GM23338 (cell line): ENCODE measurements at regions not wholly inside any gene's neighbourhood (a gene's known extent, or its start where the extent isn't known, plus 50 kb on each side); places are given as distances from the start of the nearest gene placed in this dataset.

Source experiments
- ATAC-seq: fragments of 200-7000 bp; cut with Tn5 transposase; 3 replicates; pipeline ENCODE4 v1.9.1; 2020
- DNase-seq: peaks from one replicate; pipeline ENCODE4 v3.0.0-alpha.2; 2015; ENCODE audit warnings: low spot score
- H2AFZ ChIP-seq: fragments of 200-600 bp; sonication (generic); 2 replicates; pipeline ENCODE4 v1.8.0; 2016; ENCODE audit warnings: antibody characterized with exemption, mild to moderate bottlenecking, moderate library complexity
- H3F3A ChIP-seq: fragments of 200-600 bp; sonication (generic); replicated peaks from 2 replicates; pipeline ENCODE4 v1.8.0; 2017; ENCODE audit warnings: antibody characterized with exemption, mixed run types, low read depth
- H3K27ac ChIP-seq: fragments of 200-600 bp; sonication (generic); 2 replicates; pipeline ENCODE4 v1.6.1; 2016; ENCODE audit warnings: low read depth
- H3K27me3 ChIP-seq: fragments of 200-600 bp; sonication (generic); 2 replicates; pipeline ENCODE4 v1.8.0; 2016; ENCODE audit warnings: mild to moderate bottlenecking, mixed run types, moderate library complexity; ENCODE audit not compliant: insufficient read depth
- H3K36me3 ChIP-seq: fragments of 200-600 bp; sonication (generic); 2 replicates; pipeline ENCODE4 v1.8.0; 2016; ENCODE audit warnings: mild to moderate bottlenecking; ENCODE audit not compliant: insufficient read depth
- H3K4me1 ChIP-seq: fragments of 200-600 bp; sonication (generic); 2 replicates; pipeline ENCODE4 v1.8.0; 2016; ENCODE audit warnings: mild to moderate bottlenecking, moderate library complexity; ENCODE audit not compliant: insufficient read depth
- H3K4me2 ChIP-seq: fragments of 200-600 bp; sonication (generic); 2 replicates; pipeline ENCODE4 v1.7.1; 2017; ENCODE audit warnings: mixed run types
- H3K4me3 ChIP-seq: fragments of 200-600 bp; sonication (generic); 2 replicates; pipeline ENCODE4 v1.6.1; 2016; ENCODE audit warnings: mixed run types
- H3K79me2 ChIP-seq: fragments of 200-600 bp; sonication (generic); replicated peaks from 2 replicates; pipeline ENCODE4 v1.8.0; 2017; ENCODE audit warnings: mild to moderate bottlenecking; ENCODE audit not compliant: insufficient read depth
- H3K9me2 ChIP-seq: fragments of 200-600 bp; sonication (generic); 2 replicates; pipeline ENCODE4 v1.8.0; 2017; ENCODE audit not compliant: insufficient read depth
- H4K20me1 ChIP-seq: fragments of 200-600 bp; sonication (generic); replicated peaks from 2 replicates; pipeline ENCODE4 v1.8.0; 2017; ENCODE audit warnings: mild to moderate bottlenecking; ENCODE audit not compliant: insufficient read depth
- H3K27ac Mint-ChIP-seq: 2 replicates; pipeline ENCODE4 v1.8.0; 2020; ENCODE audit warnings: inconsistent platforms, mild to moderate bottlenecking, moderate library complexity, mixed read lengths
- H3K27me3 Mint-ChIP-seq: 3 replicates; pipeline ENCODE4 v1.8.0; 2022; ENCODE audit warnings: low read depth, mild to moderate bottlenecking, moderate library complexity, mixed read lengths, inconsistent platforms; ENCODE audit not compliant: insufficient read depth, poor library complexity
- H3K36me3 Mint-ChIP-seq: 3 replicates; pipeline ENCODE4 v1.8.0; 2021; ENCODE audit warnings: low read depth, mild to moderate bottlenecking, inconsistent platforms, moderate library complexity, mixed read lengths
- H3K4me1 Mint-ChIP-seq: 3 replicates; pipeline ENCODE4 v1.8.0; 2020; ENCODE audit warnings: mild to moderate bottlenecking, inconsistent platforms, mixed read lengths
- H3K4me3 Mint-ChIP-seq: 3 replicates; pipeline ENCODE4 v1.8.0; 2021; ENCODE audit warnings: moderate library complexity, mild to moderate bottlenecking, inconsistent platforms, mixed read lengths
- H3K9me3 Mint-ChIP-seq: 3 replicates; pipeline ENCODE4 v1.8.0; 2020; ENCODE audit warnings: moderate library complexity, mild to moderate bottlenecking, inconsistent platforms, mixed read lengths
- CREB1 ChIP-seq: fragments of 250-450 bp; sonication (Bioruptor Pico); IDR thresholded peaks from 2 replicates; pipeline ENCODE4 v1.5.0; 2020; ENCODE audit warnings: low read depth, mild to moderate bottlenecking, moderate library complexity
- JUNB ChIP-seq: IDR thresholded peaks from one replicate; pipeline ENCODE4 v1.6.1; 2016; ENCODE audit warnings: antibody characterized with exemption; ENCODE audit not compliant: unreplicated experiment
- NANOG ChIP-seq: IDR thresholded peaks from 2 replicates; pipeline ENCODE4 v1.6.1; 2016; ENCODE audit warnings: antibody characterized with exemption, borderline replicate concordance
- POLR2AphosphoS5 ChIP-seq: IDR thresholded peaks from 2 replicates; pipeline ENCODE4 v1.6.1; 2016; ENCODE audit warnings: antibody characterized with exemption, low read depth
- STAT1 ChIP-seq: IDR thresholded peaks from one replicate; pipeline ENCODE4 v1.6.1; 2016; ENCODE audit warnings: antibody characterized with exemption; ENCODE audit not compliant: unreplicated experiment
- ZNF331 ChIP-seq: fragments of 250-450 bp; sonication (Bioruptor Pico); IDR thresholded peaks from 2 replicates; pipeline ENCODE4 v1.5.0; 2020; ENCODE audit warnings: low read depth, mild to moderate bottlenecking, moderate library complexity
- TF ChIP-seq, protein P1 (sequence below): IDR thresholded peaks from one replicate; pipeline ENCODE4 v1.6.1; 2018; ENCODE audit warnings: antibody characterized with exemption; ENCODE audit not compliant: unreplicated experiment
- TF ChIP-seq, protein P2 (sequence below), 2 experiments: fragments of 200-600 bp in 1 of 2; sonication (generic) in 1 of 2; conservative IDR thresholded peaks; 2 replicates each; pipeline versions ENCODE4 v1.5.1 to v1.6.1; 2016 to 2017; ENCODE audit warnings: antibody characterized with exemption in 2 of 2, low read depth in 2 of 2, mild to moderate bottlenecking in 2 of 2, moderate library complexity in 1 of 2

GRCh38 chr13:46982856-46983582 is 86.2 kb upstream of the HTR2A start:
- Histone ChIP-seq H3K27ac (no peak overlapping the region), H3F3A (no peaks in the 10 kb centered on the region), H4K20me1 (no peaks in the 10 kb centered on the region), H3K4me3 (no peak overlapping the region), H3K79me2 (no peaks in the 10 kb centered on the region), H3K4me1 (no peaks in the 10 kb centered on the region), H3K36me3 (no peaks in the 10 kb centered on the region), H2AFZ (0 out of 2 replicates have a peak overlapping the region, but pooled peaks have one; percentile 70), H3K27me3 (no peaks in the 10 kb centered on the region), H3K9me2 (no peaks in the 10 kb centered on the region), H3K4me2 (no peak overlapping the region)
- Mint-ChIP-seq H3K9me3 (no peaks in the 10 kb centered on the region), H3K36me3 (no peaks in the 10 kb centered on the region), H3K4me1 (no peaks in the 10 kb centered on the region), H3K27ac (no peak overlapping the region), H3K4me3 (no peak overlapping the region), H3K27me3 (peaks cover 3% of the 10 kb centered on the region)
- DNase-seq (no peak), ATAC-seq (no peak)
- TF ChIP-seq POLR2AphosphoS5 = no peak
- TF ChIP-seq, protein P1, sequence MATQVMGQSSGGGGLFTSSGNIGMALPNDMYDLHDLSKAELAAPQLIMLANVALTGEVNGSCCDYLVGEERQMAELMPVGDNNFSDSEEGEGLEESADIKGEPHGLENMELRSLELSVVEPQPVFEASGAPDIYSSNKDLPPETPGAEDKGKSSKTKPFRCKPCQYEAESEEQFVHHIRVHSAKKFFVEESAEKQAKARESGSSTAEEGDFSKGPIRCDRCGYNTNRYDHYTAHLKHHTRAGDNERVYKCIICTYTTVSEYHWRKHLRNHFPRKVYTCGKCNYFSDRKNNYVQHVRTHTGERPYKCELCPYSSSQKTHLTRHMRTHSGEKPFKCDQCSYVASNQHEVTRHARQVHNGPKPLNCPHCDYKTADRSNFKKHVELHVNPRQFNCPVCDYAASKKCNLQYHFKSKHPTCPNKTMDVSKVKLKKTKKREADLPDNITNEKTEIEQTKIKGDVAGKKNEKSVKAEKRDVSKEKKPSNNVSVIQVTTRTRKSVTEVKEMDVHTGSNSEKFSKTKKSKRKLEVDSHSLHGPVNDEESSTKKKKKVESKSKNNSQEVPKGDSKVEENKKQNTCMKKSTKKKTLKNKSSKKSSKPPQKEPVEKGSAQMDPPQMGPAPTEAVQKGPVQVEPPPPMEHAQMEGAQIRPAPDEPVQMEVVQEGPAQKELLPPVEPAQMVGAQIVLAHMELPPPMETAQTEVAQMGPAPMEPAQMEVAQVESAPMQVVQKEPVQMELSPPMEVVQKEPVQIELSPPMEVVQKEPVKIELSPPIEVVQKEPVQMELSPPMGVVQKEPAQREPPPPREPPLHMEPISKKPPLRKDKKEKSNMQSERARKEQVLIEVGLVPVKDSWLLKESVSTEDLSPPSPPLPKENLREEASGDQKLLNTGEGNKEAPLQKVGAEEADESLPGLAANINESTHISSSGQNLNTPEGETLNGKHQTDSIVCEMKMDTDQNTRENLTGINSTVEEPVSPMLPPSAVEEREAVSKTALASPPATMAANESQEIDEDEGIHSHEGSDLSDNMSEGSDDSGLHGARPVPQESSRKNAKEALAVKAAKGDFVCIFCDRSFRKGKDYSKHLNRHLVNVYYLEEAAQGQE = no peak
- no peak for TF ChIP-seq STAT1
- TF ChIP-seq JUNB = no peak
- no peak for TF ChIP-seq NANOG
- no peak for TF ChIP-seq ZNF331 (CRISPR knock-in tag)
- TF ChIP-seq, protein P2, sequence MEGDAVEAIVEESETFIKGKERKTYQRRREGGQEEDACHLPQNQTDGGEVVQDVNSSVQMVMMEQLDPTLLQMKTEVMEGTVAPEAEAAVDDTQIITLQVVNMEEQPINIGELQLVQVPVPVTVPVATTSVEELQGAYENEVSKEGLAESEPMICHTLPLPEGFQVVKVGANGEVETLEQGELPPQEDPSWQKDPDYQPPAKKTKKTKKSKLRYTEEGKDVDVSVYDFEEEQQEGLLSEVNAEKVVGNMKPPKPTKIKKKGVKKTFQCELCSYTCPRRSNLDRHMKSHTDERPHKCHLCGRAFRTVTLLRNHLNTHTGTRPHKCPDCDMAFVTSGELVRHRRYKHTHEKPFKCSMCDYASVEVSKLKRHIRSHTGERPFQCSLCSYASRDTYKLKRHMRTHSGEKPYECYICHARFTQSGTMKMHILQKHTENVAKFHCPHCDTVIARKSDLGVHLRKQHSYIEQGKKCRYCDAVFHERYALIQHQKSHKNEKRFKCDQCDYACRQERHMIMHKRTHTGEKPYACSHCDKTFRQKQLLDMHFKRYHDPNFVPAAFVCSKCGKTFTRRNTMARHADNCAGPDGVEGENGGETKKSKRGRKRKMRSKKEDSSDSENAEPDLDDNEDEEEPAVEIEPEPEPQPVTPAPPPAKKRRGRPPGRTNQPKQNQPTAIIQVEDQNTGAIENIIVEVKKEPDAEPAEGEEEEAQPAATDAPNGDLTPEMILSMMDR (conservative IDR thresholded peaks at IDR 0.05; ENCODE audit: low read depth in 2 of 2) = no peak
- no peak for TF ChIP-seq CREB1 (CRISPR knock-in tag)

DNA sequence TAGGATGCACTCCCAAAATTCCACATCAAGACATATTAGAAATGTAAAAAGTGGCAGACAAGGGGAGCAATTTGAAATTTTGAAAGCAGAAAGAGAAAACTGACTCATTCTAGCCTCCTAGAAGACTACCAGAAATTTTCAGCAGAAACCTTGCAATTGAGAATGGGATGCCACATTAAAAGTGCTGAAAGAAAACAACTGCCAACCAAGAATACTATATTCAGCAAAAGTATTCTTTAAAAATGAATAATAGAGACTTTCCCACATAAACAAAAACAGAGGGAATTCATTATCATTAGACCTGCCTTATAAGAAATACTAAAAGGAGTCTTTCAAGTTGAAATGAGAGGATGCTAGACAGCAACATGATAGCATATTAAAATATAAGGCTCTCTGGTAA is 78.3 kb upstream of the HTR2A start:
- Histone ChIP-seq H3K27me3 (no peaks in the 10 kb centered on the region), H4K20me1 (no peaks in the 10 kb centered on the region), H3K9me2 (no peaks in the 10 kb centered on the region), H3F3A (no peaks in the 10 kb centered on the region), H3K4me3 (no peak overlapping the region), H3K79me2 (no peaks in the 10 kb centered on the region), H3K27ac (no peak overlapping the region), H3K36me3 (no peaks in the 10 kb centered on the region), H3K4me1 (no peaks in the 10 kb centered on the region), H2AFZ (no peak overlapping the region), H3K4me2 (no peak overlapping the region)
- H3K27me3 Mint-ChIP-seq = peaks cover 2% of the 10 kb centered on the region
- no peak overlapping the region for H3K27ac Mint-ChIP-seq
- H3K36me3 Mint-ChIP-seq = peaks cover 12% of the 10 kb centered on the region; the same call in 2 of the 3 replicates
- peaks cover 28% of the 10 kb centered on the region for H3K9me3 Mint-ChIP-seq
- ATAC-seq = no peak
- no peaks in the 10 kb centered on the region for H3K4me1 Mint-ChIP-seq
- DNase-seq = no peak
- no peak overlapping the region for H3K4me3 Mint-ChIP-seq
- TF ChIP-seq, protein P2 (conservative IDR thresholded peaks at IDR 0.05; ENCODE audit: low read depth in 2 of 2) = no peak
- TF ChIP-seq JUNB (no peak), CREB1 (CRISPR knock-in tag) (no peak)
- TF ChIP-seq, protein P1 = no peak
